Body of pancreas (tissue), 4 donors: ENCODE measurements at regions not wholly inside any gene's neighbourhood (a gene's known extent, or its start where the extent isn't known, plus 50 kb on each side); places are given as distances from the start of the nearest gene placed in this dataset.

ENCODE experiments used
- ATAC-seq: fragments of 150-250 bp; one replicate; pipeline ENCODE4 v1.9.1; 2016
- DNase-seq, 4 donors: peaks; one replicate each; pipeline ENCODE4 v3.0.0-alpha.2; 2019
- H3K27ac ChIP-seq, 4 donors: fragments of 200-600 bp; sonication (generic); 1 replicate in 3 of 4; 2 replicates in 1 of 4; pipeline versions ENCODE4 v1.5.1 to v1.6.1; 2016 to 2019; ENCODE audit warnings: mild to moderate bottlenecking in 1 of 4, mixed read lengths in 1 of 4, moderate library complexity in 1 of 4
- H3K27me3 ChIP-seq, 2 donors: fragments of 200-600 bp; sonication (generic); one replicate each; pipeline ENCODE4 v1.6.0; 2016; ENCODE audit warnings: mild to moderate bottlenecking in 1 of 2
- H3K36me3 ChIP-seq, 2 donors: fragments of 200-600 bp; sonication (generic); replicated peaks in 1 of 2; 2 replicates each; pipeline ENCODE4 v1.5.1; 2016; ENCODE audit warnings: low read depth in 2 of 2; ENCODE audit not compliant: insufficient read depth in 1 of 2
- H3K4me1 ChIP-seq: fragments of 200-600 bp; sonication (generic); one replicate; pipeline ENCODE4 v1.6.0; 2016
- H3K4me3 ChIP-seq, 2 donors: fragments of 200-600 bp; sonication (generic); 1 replicate in 1 of 2; 2 replicates in 1 of 2; pipeline ENCODE4 v1.5.1; 2016 to 2019
- H3K9me3 ChIP-seq, 3 donors: fragments of 200-600 bp; sonication (generic); 1 replicate in 2 of 3; 2 replicates in 1 of 3; pipeline ENCODE4 v1.5.1; 2016
- POLR2A ChIP-seq, 3 donors: fragments of 450-650 bp; IDR thresholded peaks; one replicate each; pipeline ENCODE4 v1.6.1; 2016; ENCODE audit warnings: antibody characterized with exemption in 3 of 3, mild to moderate bottlenecking in 2 of 3
- WGBS, 2 donors: methylation state at CpG; one replicate each; pipeline ENCODE4 v1.1.5; 2017; 5-methylcytosine and 5-hydroxymethylcytosine counted together
- intact Hi-C: fragments of 100-400 bp; cut with DNase I; formaldehyde crosslinking; loops from one replicate; pipeline ENCODE4 v1.15.1; 2023
- TF ChIP-seq, protein P1 (sequence below), 7 experiments: fragments of 450-650 bp in 4 of 7; fragments of 200-600 bp in 3 of 7; sonication (generic) in 3 of 7; IDR thresholded peaks; one replicate each; pipeline ENCODE4 v1.5.1; 2016 to 2019; ENCODE audit warnings: antibody characterized with exemption in 7 of 7

DNA sequence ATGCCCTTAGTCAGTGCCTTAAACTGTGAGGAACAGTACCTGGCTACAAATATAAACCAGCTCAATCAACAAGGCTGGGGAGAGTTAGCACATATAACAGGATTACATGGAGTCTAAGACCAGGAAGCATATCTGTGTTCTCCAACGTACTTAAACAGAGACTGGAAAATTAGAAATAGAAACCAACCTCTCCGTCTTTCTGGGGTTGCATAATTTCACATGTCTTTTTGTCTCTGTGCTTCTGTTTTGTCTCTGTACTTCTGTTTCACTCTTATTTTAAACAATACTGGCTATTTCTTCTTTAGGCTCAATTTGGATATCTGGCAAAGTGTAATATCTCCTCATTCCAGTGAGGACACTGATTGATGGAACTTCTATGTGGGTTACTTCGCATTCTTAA is 749.0 kb upstream of the ZEB2 start:
- Histone ChIP-seq H3K9me3 (no peaks in the 10 kb centered on the region), H3K36me3 (no peaks in the 10 kb centered on the region), H3K4me1 (no peaks in the 10 kb centered on the region), H3K4me3 (no peak overlapping the region), H3K27me3 (no peaks in the 10 kb centered on the region), H3K27ac (no peak overlapping the region)
- no peak for ATAC-seq
- no peak for DNase-seq
- TF ChIP-seq, protein P1, sequence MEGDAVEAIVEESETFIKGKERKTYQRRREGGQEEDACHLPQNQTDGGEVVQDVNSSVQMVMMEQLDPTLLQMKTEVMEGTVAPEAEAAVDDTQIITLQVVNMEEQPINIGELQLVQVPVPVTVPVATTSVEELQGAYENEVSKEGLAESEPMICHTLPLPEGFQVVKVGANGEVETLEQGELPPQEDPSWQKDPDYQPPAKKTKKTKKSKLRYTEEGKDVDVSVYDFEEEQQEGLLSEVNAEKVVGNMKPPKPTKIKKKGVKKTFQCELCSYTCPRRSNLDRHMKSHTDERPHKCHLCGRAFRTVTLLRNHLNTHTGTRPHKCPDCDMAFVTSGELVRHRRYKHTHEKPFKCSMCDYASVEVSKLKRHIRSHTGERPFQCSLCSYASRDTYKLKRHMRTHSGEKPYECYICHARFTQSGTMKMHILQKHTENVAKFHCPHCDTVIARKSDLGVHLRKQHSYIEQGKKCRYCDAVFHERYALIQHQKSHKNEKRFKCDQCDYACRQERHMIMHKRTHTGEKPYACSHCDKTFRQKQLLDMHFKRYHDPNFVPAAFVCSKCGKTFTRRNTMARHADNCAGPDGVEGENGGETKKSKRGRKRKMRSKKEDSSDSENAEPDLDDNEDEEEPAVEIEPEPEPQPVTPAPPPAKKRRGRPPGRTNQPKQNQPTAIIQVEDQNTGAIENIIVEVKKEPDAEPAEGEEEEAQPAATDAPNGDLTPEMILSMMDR (IDR thresholded peaks at IDR 0.05) = no peak
- TF ChIP-seq POLR2A (IDR thresholded peaks at IDR 0.05) = no peak
- intact Hi-C loops = no loop called here
- 70% methylated on average over 3 of the region's 3 CpGs for WGBS, 2 donors

DNA sequence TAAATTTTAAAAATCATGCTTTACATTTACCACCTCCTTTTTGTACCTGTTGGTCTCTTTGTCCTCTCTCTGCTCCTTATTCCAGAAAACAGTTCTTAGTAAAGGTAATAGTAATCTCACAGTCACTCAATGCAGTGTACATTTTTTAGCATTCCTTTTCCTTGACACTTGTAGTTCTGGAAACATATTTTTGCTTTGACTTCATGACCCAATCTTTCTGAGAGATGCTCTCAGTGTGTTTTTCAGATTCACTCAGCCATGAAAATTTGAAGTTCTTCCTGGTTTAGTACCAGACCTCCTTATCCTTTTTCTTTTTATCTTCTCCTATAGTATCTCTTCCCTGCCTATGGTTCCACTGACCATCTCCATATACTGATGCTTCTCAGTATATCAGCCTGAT is 747.5 kb upstream of the ZEB2 start:
- DNase-seq = no peak
- no peak for ATAC-seq
- TF ChIP-seq, protein P1 (IDR thresholded peaks at IDR 0.05) = no peak
- no peak for TF ChIP-seq POLR2A (IDR thresholded peaks at IDR 0.05)
- Histone ChIP-seq H3K9me3 (no peaks in the 10 kb centered on the region), H3K4me3 (no peak overlapping the region), H3K4me1 (no peaks in the 10 kb centered on the region), H3K36me3 (no peaks in the 10 kb centered on the region), H3K27me3 (no peaks in the 10 kb centered on the region), H3K27ac (no peak overlapping the region)
- intact Hi-C loops = no loop called here

DNA sequence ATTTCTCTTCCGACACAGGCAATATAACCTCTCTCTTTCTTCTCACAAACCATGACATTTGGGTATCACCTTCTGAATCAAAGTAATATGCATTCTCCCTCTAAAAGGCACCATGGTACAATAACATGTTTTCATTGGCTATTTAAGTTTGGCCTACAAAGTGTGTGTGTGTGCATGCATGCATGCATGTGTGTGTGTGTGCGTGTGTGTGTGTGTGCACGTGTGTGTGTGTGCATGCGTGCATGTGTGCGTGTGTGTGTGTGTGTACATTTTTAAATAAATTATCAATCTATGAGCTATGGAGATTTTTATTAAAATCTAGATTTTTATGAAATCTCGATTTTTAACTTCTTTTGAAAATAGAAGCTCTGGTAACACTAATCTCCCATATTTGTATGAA is 745.3 kb upstream of the ZEB2 start:
- intact Hi-C loops = no loop called here
- H3K27ac ChIP-seq = no peak overlapping the region
- no peak overlapping the region for H3K4me3 ChIP-seq
- no peaks in the 10 kb centered on the region for H3K9me3 ChIP-seq
- ATAC-seq (no peak), DNase-seq (no peak)
- no peaks in the 10 kb centered on the region for H3K36me3 ChIP-seq
- no peak for TF ChIP-seq POLR2A (IDR thresholded peaks at IDR 0.05)
- TF ChIP-seq, protein P1 (IDR thresholded peaks at IDR 0.05) = no peak
- H3K27me3 ChIP-seq = no peaks in the 10 kb centered on the region
- H3K4me1 ChIP-seq = no peaks in the 10 kb centered on the region
- 79 to 80% methylated on average over 6 of the region's 6 CpGs for WGBS, 2 donors

DNA sequence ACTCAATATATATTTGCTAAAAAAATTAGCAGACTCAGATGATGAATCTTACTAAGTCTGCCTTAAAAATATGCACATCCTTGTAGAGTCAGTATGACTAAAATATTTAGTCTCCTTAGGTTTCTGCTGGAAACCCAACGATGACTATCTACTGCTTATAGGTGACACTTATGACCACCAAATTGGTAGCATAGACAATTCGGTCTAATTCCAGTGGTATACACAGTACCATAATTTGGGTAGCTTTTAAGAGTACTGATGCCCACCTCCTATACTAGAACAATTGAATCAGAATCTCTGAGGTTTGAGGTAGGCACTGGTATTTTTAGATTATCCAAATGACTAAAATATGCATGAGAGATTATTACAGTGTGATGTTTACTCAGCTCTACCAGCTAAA is 740.8 kb upstream of the ZEB2 start:
- DNase-seq (no peak), ATAC-seq (no peak)
- H3K4me1 ChIP-seq = no peaks in the 10 kb centered on the region
- no peak overlapping the region for H3K4me3 ChIP-seq
- H3K27ac ChIP-seq = no peak overlapping the region
- intact Hi-C loops = no loop called here
- no peaks in the 10 kb centered on the region for H3K9me3 ChIP-seq
- no peaks in the 10 kb centered on the region for H3K36me3 ChIP-seq
- no peaks in the 10 kb centered on the region for H3K27me3 ChIP-seq
- TF ChIP-seq POLR2A (IDR thresholded peaks at IDR 0.05) = no peak
- TF ChIP-seq, protein P1 (IDR thresholded peaks at IDR 0.05) = no peak
- 75 to 84% methylated on average over 2 of the region's 2 CpGs for WGBS, 2 donors

DNA sequence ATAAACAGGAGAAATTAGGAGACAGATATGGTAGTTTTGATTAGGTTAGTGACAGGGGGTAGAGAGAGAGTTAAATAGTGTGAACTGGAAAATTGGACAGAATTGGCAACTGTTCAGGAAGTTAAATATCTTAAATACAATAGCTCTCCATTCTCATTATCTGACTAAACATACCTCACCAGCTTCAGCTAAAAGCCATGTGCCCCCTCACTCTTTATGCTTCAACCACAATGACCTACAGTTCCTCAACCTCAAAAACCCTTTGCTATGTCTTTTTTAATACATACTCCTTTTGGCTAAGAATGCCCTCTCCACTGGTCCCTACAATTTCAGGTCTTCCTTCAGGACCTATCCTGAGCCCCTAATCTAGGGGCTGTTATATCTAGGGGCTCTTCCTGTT is 740.2 kb upstream of the ZEB2 start:
- Histone ChIP-seq H3K9me3 (no peaks in the 10 kb centered on the region), H3K27me3 (no peaks in the 10 kb centered on the region), H3K36me3 (no peaks in the 10 kb centered on the region), H3K4me1 (no peaks in the 10 kb centered on the region), H3K4me3 (no peak overlapping the region), H3K27ac (no peak overlapping the region)
- TF ChIP-seq POLR2A (IDR thresholded peaks at IDR 0.05) = no peak
- TF ChIP-seq, protein P1 (IDR thresholded peaks at IDR 0.05) = no peak
- ATAC-seq (no peak), DNase-seq (no peak)
- intact Hi-C loops = no loop called here
